ENCODE measurements at regions not wholly inside any gene's neighbourhood (a gene's known extent, or its start where the extent isn't known, plus 50 kb on each side); places are given as distances from the start of the nearest gene placed in this dataset.

DNA sequence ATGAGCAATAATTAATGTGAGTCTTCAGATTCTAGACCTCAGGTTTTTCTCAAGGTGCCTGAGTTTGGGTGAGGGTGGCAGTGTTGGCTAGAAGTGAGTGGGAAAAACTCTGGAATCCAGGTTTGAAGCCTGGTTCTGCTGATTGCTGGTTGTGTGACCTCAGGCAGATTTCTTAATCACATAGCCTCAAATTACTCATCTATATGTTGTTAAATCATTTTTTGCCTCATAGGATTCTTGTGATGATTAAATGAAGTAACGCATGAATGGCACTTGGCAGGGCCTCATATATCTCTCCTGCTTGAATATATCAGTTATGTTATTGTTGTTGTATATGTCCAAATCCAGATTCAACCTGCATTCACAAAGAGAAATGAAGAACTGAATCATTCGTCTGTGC lies 60.5 kb downstream of the NR2F2 start:
- no peak for ATAC-seq
- DNase-seq (ENCODE audit: missing footprints), result no peak
- intact Hi-C loops (cut with DNase I), result no loop called here

DNA sequence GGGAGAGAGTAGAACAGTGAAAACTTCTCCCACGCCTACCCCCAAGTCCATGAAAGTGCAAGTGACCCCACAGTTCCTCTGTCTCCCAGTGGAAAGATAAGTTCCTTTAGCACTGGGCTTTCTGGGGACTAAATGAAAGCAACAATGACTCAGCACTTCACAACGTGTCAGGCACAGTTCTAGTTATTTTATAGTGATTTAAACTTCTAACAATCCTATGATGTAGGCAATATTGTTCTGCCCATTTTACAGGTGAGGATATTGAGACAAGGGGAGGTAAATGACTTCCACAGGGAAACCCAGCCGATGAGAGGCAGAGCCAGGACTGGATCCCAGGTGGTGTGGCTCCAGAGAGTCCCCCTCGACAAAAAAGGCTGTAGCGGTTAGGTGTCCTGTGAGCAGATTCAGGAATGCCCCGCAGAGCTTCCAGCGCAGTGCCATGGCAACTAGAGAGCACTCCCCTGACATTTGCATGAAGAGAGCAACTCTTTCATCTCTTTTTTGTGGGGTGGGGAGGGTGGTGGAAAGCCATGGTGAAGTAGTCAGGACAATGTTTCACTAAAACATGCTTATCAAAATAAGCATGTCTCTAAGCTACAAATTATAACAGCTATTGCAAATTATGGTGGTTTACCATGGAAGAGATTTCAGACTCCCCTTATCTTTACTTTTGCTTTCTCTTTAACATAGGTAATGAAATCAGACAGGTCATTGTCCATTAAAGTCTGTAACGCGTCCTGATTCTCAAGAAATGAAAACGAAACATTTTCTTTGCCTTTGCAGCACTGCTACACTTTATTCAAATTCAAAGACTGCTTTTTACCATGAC lies 62.1 kb downstream of the NR2F2 start:
- intact Hi-C loops (cut with DNase I), result no loop called here
- ATAC-seq (no peak), DNase-seq (ENCODE audit: missing footprints) (no peak)

GRCh38 chr15:96393209-96393513 lies 62.7 kb downstream of the NR2F2 start:
- DNase-seq (ENCODE audit: missing footprints), result no peak
- intact Hi-C loops (cut with DNase I), result no loop called here
- ATAC-seq, result no peak

- intact Hi-C loops (cut with DNase I), result no loop called here
These were observed 65.2 kb downstream of the NR2F2 start for GRCh38 chr15:96395687-96396086.

GRCh38 chr15:96398776-96399175 lies 68.3 kb downstream of the NR2F2 start:
- DNase-seq (ENCODE audit: missing footprints), result no peak
- no peak for ATAC-seq
- intact Hi-C loops (cut with DNase I), result no loop called here

More at GRCh38 chr15:96395687-96396086, 65.2 kb downstream of the NR2F2 start:
- ATAC-seq, result no peak
- DNase-seq (ENCODE audit: missing footprints), result no peak

DNA sequence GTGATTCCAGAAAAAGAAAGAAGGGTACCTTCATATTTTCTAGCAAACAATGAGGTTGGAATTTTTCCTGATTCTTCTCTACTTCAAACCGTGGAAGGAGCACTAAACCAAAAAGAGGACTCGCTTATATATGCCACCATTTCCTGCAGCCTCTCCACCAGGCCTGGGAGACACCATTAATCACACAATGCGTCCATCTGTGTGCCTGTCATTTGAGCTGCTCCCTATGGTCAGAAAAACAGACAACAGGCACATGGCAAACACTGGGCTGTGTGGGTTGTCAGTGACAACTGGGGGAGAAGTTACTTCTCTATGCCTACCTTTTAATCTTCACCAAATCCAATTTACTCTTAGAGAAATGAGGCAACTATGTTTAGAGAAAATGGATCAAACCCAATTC lies 71.9 kb downstream of the NR2F2 start:
- no peak for ATAC-seq
- DNase-seq (ENCODE audit: missing footprints), result no peak
- intact Hi-C loops (cut with DNase I), result no loop called here

DNA sequence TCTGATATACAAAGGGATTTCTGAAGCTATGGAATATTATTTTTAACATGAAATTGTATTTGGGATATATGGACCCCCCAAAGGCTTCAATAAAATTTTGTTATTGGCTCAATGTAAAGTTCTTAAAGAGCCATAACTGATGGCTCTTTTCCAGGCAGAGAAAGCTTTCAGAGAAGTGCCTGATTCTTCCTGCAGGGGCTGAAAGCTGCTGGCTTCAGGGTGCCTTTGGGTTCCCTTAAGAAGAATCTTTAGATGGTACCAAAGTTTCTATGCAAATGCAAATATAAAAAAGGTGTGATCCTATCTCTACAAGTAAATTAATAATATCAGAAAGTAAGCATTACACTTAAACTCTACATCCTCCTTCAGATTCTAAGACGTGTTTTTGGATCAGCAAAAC lies 72.6 kb downstream of the NR2F2 start:
- intact Hi-C loops (cut with DNase I), result no loop called here
- no peak for ATAC-seq

GRCh38 chr15:96403932-96404331 lies 73.4 kb downstream of the NR2F2 start:
- no peak for DNase-seq (ENCODE audit: missing footprints)
- no peak for ATAC-seq
- intact Hi-C loops (cut with DNase I), result no loop called here

More for the DNA sequence above, 72.6 kb downstream of the NR2F2 start:
- no peak for DNase-seq (ENCODE audit: missing footprints)

DNA sequence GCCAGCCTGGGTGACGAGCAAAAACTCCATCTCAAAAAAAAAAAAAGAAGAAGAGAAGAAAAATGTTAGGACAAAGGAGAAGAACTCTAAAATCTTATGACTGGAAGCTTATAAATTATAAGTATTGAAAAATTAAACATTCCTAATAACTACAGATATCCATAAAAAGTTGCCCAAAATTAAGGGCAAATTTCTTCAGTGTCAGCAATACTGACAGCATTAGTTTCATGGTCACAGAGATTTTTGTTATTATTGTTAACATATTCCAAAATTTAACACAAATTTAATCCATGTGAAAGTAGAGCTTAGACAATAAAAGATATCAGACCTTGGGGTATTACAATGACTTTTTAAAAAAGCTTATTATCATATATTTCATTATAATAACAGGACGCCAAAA lies 74.1 kb downstream of the NR2F2 start:
- intact Hi-C loops (cut with DNase I), result no loop called here
- ATAC-seq (no peak), DNase-seq (ENCODE audit: missing footprints) (no peak)

DNA sequence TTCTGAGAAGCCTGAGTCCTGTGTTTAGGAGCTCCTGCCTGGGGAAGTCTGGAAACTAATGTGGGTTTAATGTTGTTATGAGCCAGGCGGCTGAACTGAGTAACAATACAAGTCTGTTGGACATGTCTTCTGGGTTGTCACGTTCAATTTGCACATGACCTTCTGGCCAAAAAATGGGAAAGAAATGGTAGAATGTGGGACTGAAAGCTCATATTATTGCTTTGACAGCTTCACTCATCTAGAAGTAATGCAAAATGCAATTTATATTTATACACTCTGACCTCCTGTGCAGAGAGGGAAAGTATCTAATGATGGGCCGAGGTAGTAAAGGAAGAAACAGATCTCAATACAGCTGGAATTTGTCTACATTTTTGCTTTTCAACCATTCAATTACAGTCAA lies 75.8 kb downstream of the NR2F2 start:
- ATAC-seq (no peak), DNase-seq (ENCODE audit: missing footprints) (no peak)
- intact Hi-C loops (cut with DNase I), result no loop called here

GRCh38 chr15:96406701-96407100 lies 76.2 kb downstream of the NR2F2 start:
- DNase-seq (ENCODE audit: missing footprints), result no peak
- ATAC-seq, result no peak
- intact Hi-C loops (cut with DNase I), result no loop called here

DNA sequence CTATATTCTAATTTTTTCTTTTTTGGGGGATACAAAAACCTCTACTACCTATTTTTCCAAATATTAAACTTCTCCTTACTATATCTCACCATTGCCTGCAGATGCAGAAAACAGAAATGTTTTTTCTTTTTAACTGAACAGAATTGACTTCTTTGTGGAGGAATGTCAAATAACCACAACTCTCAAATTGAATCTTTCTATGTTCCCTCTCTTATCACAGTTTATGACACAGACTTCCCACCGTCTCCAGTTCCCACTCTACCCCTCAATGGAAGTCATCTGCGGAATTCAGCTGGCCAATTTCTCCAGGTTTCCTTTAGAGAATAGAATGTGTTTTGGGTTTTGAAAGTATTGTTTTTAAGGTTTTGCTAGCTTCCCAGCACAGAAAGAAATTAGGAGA lies 77.0 kb downstream of the NR2F2 start:
- ATAC-seq (no peak), DNase-seq (ENCODE audit: missing footprints) (no peak)
- intact Hi-C loops (cut with DNase I), result no loop called here

DNA sequence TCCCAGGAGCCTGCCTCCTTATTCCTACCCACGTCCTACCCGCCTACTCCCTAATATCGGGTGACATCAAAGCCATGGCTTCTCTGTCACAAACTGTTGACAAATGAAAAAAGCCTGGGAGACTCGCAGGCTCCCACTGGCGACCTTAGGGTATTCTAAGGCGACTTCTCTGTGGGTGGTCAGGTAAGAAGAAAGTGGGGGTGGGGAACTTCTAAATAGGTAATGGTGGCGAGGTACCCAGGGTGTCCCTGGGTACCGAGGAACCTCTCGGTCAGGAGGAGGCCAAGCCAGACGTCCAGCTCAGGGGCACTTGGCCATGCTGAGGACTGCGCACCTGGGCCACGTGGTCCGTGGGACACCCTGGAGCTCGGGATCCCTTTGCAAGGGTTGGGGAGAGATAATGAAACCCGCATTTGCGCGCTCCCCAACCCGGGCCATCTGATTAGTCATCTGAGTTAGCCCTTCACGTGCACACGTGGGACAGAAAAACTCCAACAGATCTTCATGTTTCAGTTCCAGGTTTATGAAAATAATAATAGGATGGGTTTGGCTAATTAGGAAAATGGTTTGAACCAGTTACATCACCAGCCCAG lies 78.2 kb downstream of the NR2F2 start:
- intact Hi-C loops (cut with DNase I), result no loop called here
- ATAC-seq, result no peak
- DNase-seq (ENCODE audit: missing footprints), result no peak

GRCh38 chr15:96409215-96410138 lies 79.0 kb downstream of the NR2F2 start:
- intact Hi-C loops (cut with DNase I), result no loop called here
- ATAC-seq (no peak), DNase-seq (ENCODE audit: missing footprints) (peak; percentile 64)

GRCh38 chr15:96410175-96411055 lies 79.9 kb downstream of the NR2F2 start:
- intact Hi-C loops (cut with DNase I), result no loop called here
- ATAC-seq, result no peak
- no peak for DNase-seq (ENCODE audit: missing footprints)

GRCh38 chr15:96411056-96412031 lies 80.8 kb downstream of the NR2F2 start:
- no peak for ATAC-seq
- intact Hi-C loops (cut with DNase I), result no loop called here
- DNase-seq (ENCODE audit: missing footprints), result no peak

- DNase-seq (ENCODE audit: missing footprints), result no peak
- intact Hi-C loops (cut with DNase I), result no loop called here
- ATAC-seq, result no peak
These were observed 81.8 kb downstream of the NR2F2 start for GRCh38 chr15:96412045-96412905.
